ENCODE measurements at regions not wholly inside any gene's neighbourhood (a gene's known extent, or its start where the extent isn't known, plus 50 kb on each side); places are given as distances from the start of the nearest gene placed in this dataset.

DNA sequence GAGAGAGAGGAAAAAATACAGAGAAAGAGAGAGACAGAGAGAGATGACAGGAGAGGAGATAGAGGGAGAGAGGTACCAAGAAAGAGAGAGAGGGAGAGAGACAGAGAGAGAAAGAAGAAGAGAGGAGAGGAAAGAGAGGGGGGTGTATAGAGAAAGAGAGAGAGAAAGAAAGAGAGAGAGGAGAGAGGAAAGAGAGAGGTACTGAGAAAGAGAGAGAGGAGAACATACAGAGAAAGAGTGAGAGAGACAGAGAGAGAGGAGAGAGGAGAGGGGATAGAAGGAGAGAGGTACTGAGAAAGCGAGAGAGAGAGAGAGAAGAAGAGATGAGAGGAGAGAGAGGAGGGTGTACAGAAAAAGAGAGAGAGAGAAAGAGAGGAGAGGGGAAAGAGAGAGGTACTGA lies 269.4 kb downstream of the CRLF2 start:
- no peak overlapping the region for H3K4me3 ChIP-seq (ENCODE audit: low read depth, low read length)

GRCh38 chrX:940691-941090 lies 271.8 kb downstream of the CRLF2 start:
- no peaks in the 10 kb centered on the region for H3K36me3 ChIP-seq
- H3K9me3 ChIP-seq = no peaks in the 10 kb centered on the region
- TF ChIP-seq CTCF (IDR thresholded peaks at IDR 0.05; ENCODE audit: low read depth, low read length) = no peak
- DNase-seq = no peak
- H3K27me3 ChIP-seq = no peaks in the 10 kb centered on the region
- H3K4me1 ChIP-seq = no peaks in the 10 kb centered on the region
- H3K4me3 ChIP-seq (ENCODE audit: low read depth, low read length) = no peak overlapping the region

More for the DNA sequence above, 269.4 kb downstream of the CRLF2 start:
- no peak for DNase-seq
- Histone ChIP-seq H3K4me1 (no peaks in the 10 kb centered on the region), H3K9me3 (no peaks in the 10 kb centered on the region), H3K36me3 (no peaks in the 10 kb centered on the region), H3K27me3 (no peaks in the 10 kb centered on the region)
- no peak for TF ChIP-seq CTCF (IDR thresholded peaks at IDR 0.05; ENCODE audit: low read depth, low read length)

- no peak for DNase-seq
- Histone ChIP-seq H3K4me3 (ENCODE audit: low read depth, low read length) (no peak overlapping the region), H3K27me3 (no peaks in the 10 kb centered on the region), H3K9me3 (no peaks in the 10 kb centered on the region), H3K36me3 (no peaks in the 10 kb centered on the region), H3K4me1 (no peaks in the 10 kb centered on the region)
- no peak for TF ChIP-seq CTCF (IDR thresholded peaks at IDR 0.05; ENCODE audit: low read depth, low read length)
These were observed 275.3 kb downstream of the CRLF2 start for GRCh38 chrX:936979-937769.

DNA sequence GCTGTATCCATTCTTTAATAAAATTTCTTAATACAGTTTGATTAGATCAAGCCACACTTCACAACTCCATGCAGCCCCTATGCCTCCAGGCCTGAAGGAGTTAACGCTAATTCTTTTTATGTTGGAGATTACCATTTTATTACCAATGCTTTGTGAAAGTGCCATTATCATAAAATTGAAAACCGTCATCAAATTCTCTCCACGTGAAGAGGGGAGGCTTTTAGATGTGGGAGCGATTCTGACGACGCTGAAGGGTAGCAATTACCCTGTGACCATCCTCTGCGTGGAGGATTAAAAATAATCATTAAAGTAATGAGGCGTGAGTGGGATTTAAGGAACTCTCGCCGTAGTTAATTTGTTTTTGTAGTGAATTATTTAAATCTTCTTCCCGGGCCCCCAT lies 278.8 kb downstream of the CRLF2 start:
- DNase-seq = no peak
- no peaks in the 10 kb centered on the region for H3K4me1 ChIP-seq
- H3K36me3 ChIP-seq = no peaks in the 10 kb centered on the region
- no peak for TF ChIP-seq CTCF (IDR thresholded peaks at IDR 0.05; ENCODE audit: low read depth, low read length)
- H3K27me3 ChIP-seq = no peaks in the 10 kb centered on the region
- no peak overlapping the region for H3K4me3 ChIP-seq (ENCODE audit: low read depth, low read length)
- no peaks in the 10 kb centered on the region for H3K9me3 ChIP-seq

DNA sequence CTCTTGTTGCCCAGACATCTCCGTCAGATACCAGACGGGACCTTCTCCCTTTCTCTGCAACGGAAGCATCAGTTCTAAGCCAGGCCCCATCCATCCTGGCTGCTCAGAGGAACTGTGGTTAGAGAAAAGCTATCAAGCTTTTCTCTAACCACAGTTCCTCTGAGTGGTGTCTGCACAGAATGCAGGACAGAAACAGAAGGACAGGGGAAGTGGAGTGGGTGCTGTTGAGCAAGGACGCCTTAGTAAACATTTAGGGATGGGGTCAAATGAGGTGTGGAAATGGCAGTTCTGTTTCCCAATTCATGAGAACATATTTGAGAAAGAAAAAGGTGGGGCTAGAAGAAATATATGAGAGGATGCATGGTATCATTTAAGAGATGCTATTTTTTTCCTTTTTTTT lies 283.8 kb downstream of the CRLF2 start:
- H3K4me3 ChIP-seq (ENCODE audit: low read depth, low read length) = no peak overlapping the region
- no peaks in the 10 kb centered on the region for H3K27me3 ChIP-seq
- no peaks in the 10 kb centered on the region for H3K9me3 ChIP-seq
- no peak for DNase-seq
- TF ChIP-seq CTCF (IDR thresholded peaks at IDR 0.05; ENCODE audit: low read depth, low read length) = no peak
- no peaks in the 10 kb centered on the region for H3K4me1 ChIP-seq
- no peaks in the 10 kb centered on the region for H3K36me3 ChIP-seq

- Histone ChIP-seq H3K4me1 (no peaks in the 10 kb centered on the region), H3K36me3 (no peaks in the 10 kb centered on the region), H3K9me3 (no peaks in the 10 kb centered on the region), H3K27me3 (no peaks in the 10 kb centered on the region), H3K4me3 (ENCODE audit: low read depth, low read length) (no peak overlapping the region)
- DNase-seq = no peak
- no peak for TF ChIP-seq CTCF (IDR thresholded peaks at IDR 0.05; ENCODE audit: low read depth, low read length)
These were observed 285.5 kb downstream of the CRLF2 start for GRCh38 chrX:926991-927390.

Measured in BE2C (cell line).